ENCODE measurements at regions not wholly inside any gene's neighbourhood (a gene's known extent, or its start where the extent isn't known, plus 50 kb on each side); places are given as distances from the start of the nearest gene placed in this dataset.

DNA sequence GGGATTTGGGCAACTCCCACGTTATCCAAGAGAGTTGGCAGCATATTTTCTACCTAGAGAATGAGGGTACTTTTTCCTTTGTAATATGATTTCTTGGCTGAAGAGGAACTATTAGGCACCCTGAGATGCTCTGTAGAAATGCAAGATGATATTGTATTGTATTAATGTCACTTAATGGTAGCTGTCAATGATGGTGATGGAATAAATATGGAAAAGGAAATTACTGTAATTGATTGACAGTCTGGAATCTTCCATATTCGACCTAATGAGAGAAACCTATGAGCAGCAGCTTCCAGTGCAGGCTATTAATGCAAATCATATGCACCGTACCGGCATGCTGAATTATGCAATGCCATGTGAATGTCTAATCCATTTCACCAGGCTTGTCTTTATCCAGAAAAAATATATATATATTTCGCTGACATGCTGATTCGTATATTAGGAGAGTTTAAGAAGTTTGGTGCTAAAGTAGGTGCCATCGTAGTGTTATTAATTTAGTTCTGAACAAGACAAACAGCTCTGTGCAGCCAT is 494.2 kb upstream of the JARID2 start:
- TF ChIP-seq, protein P1, sequence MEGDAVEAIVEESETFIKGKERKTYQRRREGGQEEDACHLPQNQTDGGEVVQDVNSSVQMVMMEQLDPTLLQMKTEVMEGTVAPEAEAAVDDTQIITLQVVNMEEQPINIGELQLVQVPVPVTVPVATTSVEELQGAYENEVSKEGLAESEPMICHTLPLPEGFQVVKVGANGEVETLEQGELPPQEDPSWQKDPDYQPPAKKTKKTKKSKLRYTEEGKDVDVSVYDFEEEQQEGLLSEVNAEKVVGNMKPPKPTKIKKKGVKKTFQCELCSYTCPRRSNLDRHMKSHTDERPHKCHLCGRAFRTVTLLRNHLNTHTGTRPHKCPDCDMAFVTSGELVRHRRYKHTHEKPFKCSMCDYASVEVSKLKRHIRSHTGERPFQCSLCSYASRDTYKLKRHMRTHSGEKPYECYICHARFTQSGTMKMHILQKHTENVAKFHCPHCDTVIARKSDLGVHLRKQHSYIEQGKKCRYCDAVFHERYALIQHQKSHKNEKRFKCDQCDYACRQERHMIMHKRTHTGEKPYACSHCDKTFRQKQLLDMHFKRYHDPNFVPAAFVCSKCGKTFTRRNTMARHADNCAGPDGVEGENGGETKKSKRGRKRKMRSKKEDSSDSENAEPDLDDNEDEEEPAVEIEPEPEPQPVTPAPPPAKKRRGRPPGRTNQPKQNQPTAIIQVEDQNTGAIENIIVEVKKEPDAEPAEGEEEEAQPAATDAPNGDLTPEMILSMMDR (IDR thresholded peaks at IDR 0.05), result no peak
- TF ChIP-seq POLR2A (IDR thresholded peaks at IDR 0.05), result no peak
